Right hindlimb (tissue), 1 donor: ENCODE measurements at regions not wholly inside any gene's neighbourhood (a gene's known extent, or its start where the extent isn't known, plus 50 kb on each side); places are given as distances from the start of the nearest gene placed in this dataset.

Experiments used
- DNase-seq: peaks from one replicate; pipeline ENCODE4 v3.0.0-alpha.2; 2018

DNA sequence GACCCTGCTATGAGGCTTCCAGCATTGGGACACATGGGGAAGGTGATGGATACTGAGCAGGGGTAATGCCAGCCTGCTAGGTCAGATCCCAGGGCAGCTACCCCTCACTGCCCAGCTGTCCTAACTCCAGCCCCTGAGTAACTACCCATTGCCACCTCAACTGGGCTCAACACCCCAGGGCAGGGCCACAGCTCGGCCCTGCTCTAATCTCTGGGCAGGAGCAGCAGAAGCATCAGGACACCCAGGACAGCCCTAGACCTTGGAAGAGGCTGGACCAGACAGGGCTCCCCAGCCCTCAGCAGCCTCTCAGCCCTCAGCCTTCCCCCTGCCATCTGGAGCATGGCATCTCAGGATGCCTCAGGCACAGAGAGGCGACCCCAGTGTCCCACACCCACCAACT lies 67.4 kb upstream of the TOP1 start:
- DNase-seq, result no peak

DNA sequence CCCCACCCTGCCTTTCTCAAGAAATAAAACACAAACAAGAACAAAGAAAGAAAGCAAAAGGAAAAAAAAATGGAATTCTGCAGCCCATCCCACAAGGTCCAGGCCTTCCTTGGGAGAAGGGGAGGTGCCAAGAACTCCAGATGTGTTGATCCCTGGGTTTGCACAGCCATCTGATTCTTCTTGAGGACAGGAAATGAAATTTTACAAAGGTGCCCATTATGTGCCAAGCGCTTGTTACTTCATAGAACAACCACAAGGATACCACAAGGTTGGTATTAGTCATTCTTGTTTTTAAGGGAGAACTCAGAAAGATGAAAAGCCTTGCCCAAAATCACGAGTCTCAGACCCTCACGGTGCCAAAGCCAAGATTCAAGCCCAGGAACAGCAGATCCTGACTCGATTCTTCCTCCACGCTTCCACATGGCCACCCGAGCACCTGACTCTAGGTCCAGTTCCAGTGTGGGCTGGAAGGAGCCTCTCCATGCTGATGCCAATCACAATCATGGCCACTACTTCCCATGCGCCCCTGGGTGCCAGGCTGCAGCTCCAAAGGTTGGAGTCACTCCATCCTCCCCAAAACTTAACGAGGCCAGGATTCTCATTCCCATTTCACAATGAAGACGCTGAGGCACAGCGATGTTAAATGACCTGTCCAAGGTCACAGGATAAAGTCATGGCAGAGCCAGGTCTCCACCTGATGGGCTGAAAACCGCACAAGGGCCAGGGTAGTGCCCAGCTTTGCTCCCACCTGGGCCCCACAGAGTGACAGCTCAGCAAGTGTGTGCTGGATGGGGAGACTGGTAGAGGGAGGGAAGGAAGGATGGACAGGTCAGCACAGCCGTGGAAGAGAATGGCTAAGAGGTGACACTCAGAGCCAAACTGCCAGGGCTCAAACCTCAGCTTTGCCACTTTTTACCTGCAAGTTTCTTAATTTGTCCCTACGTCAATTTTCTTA lies 66.7 kb upstream of the TOP1 start:
- DNase-seq, result no peak

DNA sequence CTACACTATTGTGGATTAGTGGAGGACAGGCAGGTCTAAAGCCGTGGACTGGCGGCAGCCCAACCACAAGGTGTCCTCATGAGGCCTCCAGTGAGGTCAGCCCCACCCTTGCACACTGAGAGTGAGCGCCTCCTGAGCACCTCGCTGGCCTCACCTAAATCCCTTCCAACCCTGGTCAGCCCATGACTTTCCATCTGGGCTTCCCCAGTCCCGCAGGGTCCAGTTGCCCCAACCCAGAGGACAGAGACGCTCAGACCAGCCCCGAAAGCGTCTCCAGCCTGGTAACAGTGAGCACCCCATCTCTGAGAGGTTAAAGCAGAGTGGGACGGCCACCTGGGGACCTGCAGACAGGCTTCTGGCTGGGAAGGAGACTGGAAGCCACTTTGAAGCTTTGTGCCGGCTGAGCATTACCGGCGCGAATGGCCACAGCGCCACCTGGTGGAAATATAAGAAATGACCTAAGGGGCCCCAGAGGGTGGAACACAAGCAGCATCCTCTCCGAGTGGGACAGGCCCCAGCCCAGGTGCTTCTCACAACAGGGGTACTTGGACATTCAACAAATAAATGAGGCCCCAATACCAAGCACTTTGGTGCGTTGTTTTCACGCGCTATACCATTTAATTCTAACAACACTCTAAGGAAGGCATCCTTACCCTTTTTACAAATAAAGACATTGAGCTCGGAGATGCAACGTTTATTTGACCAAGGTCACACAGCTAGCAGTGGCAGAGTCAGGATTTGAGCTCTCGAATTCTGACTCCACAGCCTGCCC lies 65.7 kb upstream of the TOP1 start:
- DNase-seq, result peak; percentile 73

DNA sequence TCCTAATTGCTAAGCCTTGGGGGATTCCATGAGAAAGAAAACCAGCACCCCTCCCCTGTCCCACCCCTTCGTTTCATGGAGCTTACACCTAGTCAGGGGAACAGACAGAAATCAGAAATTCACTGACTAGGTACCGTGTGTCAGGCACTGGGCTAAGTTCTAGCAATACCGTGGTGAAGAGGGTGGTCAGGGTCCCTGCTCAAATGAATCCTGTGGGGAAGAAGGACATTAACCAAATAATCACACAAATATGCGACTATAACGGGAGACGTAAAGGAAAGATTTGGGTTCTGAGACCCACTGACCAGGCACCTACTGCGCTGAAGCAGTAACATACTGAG lies 65.1 kb upstream of the TOP1 start:
- no peak for DNase-seq

DNA sequence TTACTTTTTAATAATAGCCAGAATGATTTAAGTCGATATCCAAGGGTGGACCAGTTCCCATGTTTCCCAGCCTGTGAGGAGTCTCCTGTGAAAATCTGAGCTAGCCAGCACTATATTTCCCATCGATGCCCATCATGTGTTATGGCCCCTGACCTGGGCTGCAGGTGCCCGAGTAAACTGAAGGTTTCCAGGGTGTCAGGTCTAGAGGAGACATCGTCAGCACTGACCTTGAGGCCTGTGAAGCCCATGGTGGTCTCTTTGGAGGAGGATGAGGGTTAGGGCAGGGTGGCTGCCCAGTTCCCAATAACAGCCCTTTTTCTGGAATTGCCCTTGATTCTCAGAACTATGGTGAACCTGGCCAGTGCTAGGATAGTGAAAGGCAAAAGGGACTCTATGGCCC lies 63.0 kb upstream of the TOP1 start:
- DNase-seq, result no peak

DNA sequence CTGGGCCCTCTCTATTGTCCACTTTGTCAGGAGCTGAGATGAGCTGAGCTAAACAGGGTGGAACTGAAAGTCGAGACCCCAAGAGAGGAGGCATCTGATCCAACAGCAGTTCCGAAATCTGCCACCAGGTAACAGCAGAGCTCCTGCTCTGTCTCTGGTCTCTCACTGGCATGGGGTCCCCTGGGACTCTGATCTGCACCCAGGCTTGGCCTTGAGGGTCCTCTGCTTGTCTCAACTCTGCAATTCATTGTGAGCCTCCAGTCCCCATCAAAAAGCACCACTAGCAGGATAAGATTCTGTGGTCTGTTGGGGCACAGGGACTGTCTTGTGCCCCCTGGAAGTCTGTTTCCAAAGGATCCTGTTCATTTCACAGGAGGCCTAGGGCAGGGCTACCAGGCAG lies 62.5 kb upstream of the TOP1 start:
- no peak for DNase-seq

DNA sequence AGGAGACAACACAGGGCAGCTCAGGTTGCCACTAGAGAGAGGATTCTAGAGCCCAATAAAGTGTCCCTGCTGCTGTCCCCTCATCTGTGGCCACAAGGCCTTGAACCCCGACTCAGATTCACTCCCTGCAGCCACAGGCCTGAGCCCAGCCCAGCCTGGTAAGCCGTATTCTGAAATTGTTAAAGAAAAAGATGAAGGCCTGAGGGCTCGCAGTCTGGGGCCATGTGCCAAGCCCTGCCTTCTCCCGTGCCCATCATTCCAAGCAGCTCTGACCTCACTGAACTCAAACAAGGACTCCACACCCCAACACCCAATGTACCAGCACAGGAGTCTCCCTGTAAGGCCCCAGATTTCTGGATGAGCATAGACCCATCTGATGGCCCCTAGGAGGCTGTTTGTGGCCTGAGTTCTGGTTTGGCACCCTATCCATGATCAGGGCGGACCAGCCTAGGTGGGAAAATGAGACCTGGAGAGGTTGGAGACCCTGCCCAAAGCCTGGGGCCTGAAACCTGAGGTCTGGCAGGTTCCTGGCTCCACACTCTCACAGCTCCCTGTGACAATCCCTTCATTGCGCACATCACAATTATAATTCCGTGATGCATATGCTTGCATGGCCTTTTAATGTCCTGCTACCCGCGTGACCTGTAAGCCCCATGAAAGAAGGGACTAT lies 62.0 kb upstream of the TOP1 start:
- DNase-seq, result no peak

DNA sequence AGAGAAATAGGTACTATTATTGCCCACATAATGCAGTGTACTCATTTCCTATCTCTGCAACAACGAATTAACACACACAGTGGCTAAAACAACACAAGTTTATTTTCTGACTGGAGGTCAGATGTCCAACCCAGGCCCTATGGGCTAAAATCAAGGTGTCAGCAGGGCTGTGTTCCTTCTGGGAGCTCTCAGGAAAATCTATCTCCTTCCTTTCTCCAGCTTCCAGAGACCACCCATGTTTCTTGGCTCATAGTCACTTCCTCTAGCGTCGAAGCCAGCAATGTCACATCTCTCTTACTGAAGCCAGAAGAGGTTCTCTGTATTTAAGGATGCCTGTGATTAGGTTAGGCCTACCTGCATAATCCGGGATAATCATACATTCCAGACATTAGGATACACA lies 60.9 kb upstream of the TOP1 start:
- DNase-seq, result no peak

DNA sequence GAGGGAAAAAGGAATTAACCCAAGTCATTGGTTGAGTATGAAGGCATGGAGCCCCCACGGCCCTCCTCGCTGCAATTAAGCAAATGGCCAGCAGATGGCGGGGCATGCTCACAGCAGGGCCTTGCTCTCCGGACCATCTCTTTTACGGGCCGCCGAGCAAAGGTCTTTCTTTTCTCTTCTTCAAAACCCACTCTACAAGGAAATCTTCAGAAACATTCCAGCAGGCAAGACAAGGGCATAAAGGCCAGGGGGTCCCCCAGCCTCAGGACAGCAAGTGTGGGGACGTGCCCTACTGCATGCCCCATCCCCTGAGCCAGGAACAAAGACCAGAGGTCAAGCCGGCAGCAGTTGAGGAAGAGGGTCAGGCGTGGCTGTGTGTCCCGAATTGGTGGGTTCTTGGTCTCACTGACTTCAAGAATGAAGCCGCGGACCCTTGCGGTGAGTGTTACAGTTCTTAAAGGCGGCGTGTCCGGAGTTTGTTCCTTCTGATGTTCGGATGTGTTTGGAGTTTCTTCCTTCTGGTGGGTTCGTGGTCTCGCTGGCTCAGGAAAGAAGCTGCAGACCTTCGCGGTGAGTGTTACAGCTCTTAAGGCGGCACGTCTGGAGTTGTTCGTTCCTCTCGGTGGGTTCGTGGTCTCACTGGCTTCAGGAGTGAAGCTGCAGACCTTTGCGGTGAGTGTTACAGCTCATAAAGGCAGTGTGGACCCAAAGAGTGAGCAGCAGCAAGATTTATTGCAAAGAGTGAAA lies 59.6 kb upstream of the TOP1 start:
- peak; percentile 89 for DNase-seq

DNA sequence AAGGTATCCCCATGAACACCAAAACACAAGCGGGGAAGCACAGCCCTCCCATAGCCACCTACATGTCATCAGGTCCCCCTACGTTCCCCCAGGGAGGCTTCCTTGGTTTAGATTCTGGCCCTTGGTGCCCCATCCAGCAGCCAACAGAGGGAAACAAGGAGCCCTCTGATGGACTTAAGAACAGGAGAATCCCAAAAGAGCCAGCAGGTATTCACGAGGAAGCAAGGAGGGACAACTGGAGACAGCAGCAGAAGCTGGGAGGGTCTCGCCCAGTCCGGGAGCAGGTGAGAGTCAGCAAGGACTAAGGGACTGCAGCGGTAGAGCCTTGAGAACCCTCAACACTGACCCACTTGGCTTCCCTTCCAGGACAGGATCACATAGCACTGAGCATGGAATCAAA lies 58.4 kb upstream of the TOP1 start:
- DNase-seq, result no peak

DNA sequence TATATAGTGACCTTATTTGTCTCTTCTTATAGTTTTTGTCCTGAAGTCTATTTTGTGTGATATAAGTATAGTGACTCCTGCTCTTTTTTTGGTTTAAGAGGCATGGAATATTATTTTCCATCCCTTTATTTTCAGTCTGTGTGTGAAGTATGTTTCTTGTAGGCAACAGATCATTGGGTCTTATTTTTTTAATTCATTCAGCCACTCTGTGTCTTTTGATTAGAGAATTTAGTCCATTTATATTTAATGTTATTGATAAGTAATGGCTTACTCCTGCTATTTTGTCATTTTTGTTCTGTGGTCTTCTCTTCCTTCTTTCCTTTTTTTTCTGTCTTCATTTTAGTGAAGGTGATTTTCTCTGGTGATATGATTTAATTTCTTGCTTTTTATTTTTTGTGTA lies 51.4 kb upstream of the TOP1 start:
- DNase-seq, result no peak

DNA sequence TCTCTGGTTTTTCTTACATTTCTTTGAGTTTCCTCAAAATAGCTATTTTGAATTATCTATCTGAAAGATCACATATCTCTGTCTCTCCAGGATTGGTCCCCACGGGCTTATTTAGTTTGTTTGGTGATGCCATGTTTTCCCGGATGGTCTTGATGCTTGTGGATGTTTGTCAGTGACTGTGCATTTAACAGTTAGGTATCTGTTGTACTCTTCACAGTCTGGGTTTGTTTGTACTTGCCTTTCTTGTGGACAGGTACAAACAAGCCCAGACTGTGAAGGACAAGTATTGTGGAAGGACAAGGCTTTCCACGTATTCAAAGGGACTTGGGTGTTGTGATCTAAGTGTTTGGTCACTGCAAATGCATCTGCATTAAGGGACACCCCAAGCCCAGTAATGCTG lies 49.9 kb upstream of the TOP1 start:
- DNase-seq, result no peak
